Liver (tissue), 3 donors: ENCODE measurements at regions not wholly inside any gene's neighbourhood (a gene's known extent, or its start where the extent isn't known, plus 50 kb on each side); places are given as distances from the start of the nearest gene placed in this dataset.

Source experiments
- FOXA1 ChIP-seq: IDR thresholded peaks from 2 replicates; pipeline ENCODE4 v1.6.1; 2016; ENCODE audit warnings: antibody characterized with exemption
- HNF4A ChIP-seq, 2 donors: conservative IDR thresholded peaks; 2 replicates each; pipeline ENCODE4 v1.6.1; 2016; ENCODE audit warnings: antibody characterized with exemption in 2 of 2, mild to moderate bottlenecking in 2 of 2
- HNF4G ChIP-seq: IDR thresholded peaks from 2 replicates; pipeline ENCODE4 v1.6.1; 2016; ENCODE audit warnings: antibody characterized with exemption
- JUND ChIP-seq, 2 donors: IDR thresholded peaks; 2 replicates each; pipeline ENCODE4 v1.6.1; 2016; ENCODE audit warnings: antibody characterized with exemption in 2 of 2
- RAD21 ChIP-seq, 2 donors: IDR thresholded peaks; 2 replicates each; pipeline ENCODE4 v1.6.1; 2016; ENCODE audit warnings: antibody characterized with exemption in 2 of 2, mild to moderate bottlenecking in 2 of 2
- SP1 ChIP-seq: IDR thresholded peaks from 2 replicates; pipeline ENCODE4 v1.6.1; 2018; ENCODE audit warnings: antibody characterized with exemption, mild to moderate bottlenecking
- TAF1 ChIP-seq: conservative IDR thresholded peaks from 2 replicates; pipeline ENCODE4 v1.6.1; 2016; ENCODE audit warnings: antibody characterized with exemption, mild to moderate bottlenecking
- TF ChIP-seq, protein P1 (sequence below): fragments of 150-350 bp; IDR thresholded peaks from 2 replicates; pipeline ENCODE4 v1.5.1; 2017; ENCODE audit warnings: improper control_type of control experiment, low read depth, low read length; ENCODE audit not compliant: missing input control
- TF ChIP-seq, protein P2 (sequence below): IDR thresholded peaks from 2 replicates; pipeline ENCODE4 v1.6.1; 2016; ENCODE audit warnings: antibody characterized with exemption, mild to moderate bottlenecking
- TF ChIP-seq, protein P3 (sequence below): IDR thresholded peaks from 2 replicates; pipeline ENCODE4 v1.6.1; 2016; ENCODE audit warnings: antibody characterized with exemption
- TF ChIP-seq, protein P4 (sequence below): IDR thresholded peaks from 2 replicates; pipeline ENCODE4 v1.6.1; 2016; ENCODE audit warnings: antibody characterized with exemption
- donor health status: healthy.
- donor health status: healthy.

DNA sequence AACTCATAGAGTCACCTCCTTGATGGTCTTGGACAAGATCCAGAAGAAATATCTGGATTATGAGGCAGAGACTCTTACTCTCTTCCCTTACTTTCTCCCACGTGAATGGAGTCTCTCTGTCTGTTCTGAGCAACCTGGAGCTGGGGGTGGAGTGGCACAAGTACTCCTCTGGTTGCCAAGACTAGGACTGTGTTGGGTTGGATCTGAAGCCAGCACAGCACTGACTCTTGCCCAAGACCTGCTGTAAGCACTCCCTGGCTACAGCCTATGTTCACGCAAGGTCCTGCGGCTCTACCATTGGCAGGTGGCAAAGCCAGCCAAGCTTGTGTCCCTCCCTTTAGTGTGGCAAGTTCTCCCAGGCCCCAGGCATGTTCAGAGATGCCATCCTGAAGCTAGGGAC, 488.2 kb upstream of the NRG3 start:
- TF ChIP-seq, protein P1, sequence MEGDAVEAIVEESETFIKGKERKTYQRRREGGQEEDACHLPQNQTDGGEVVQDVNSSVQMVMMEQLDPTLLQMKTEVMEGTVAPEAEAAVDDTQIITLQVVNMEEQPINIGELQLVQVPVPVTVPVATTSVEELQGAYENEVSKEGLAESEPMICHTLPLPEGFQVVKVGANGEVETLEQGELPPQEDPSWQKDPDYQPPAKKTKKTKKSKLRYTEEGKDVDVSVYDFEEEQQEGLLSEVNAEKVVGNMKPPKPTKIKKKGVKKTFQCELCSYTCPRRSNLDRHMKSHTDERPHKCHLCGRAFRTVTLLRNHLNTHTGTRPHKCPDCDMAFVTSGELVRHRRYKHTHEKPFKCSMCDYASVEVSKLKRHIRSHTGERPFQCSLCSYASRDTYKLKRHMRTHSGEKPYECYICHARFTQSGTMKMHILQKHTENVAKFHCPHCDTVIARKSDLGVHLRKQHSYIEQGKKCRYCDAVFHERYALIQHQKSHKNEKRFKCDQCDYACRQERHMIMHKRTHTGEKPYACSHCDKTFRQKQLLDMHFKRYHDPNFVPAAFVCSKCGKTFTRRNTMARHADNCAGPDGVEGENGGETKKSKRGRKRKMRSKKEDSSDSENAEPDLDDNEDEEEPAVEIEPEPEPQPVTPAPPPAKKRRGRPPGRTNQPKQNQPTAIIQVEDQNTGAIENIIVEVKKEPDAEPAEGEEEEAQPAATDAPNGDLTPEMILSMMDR, result no peak
- TF ChIP-seq JUND (IDR thresholded peaks at IDR 0.05) (no peak), TAF1 (no peak), HNF4G (no peak), SP1 (no peak), HNF4A (conservative IDR thresholded peaks at IDR 0.05) (no peak), RAD21 (IDR thresholded peaks at IDR 0.05) (no peak), FOXA1 (no peak)
- TF ChIP-seq, protein P2, sequence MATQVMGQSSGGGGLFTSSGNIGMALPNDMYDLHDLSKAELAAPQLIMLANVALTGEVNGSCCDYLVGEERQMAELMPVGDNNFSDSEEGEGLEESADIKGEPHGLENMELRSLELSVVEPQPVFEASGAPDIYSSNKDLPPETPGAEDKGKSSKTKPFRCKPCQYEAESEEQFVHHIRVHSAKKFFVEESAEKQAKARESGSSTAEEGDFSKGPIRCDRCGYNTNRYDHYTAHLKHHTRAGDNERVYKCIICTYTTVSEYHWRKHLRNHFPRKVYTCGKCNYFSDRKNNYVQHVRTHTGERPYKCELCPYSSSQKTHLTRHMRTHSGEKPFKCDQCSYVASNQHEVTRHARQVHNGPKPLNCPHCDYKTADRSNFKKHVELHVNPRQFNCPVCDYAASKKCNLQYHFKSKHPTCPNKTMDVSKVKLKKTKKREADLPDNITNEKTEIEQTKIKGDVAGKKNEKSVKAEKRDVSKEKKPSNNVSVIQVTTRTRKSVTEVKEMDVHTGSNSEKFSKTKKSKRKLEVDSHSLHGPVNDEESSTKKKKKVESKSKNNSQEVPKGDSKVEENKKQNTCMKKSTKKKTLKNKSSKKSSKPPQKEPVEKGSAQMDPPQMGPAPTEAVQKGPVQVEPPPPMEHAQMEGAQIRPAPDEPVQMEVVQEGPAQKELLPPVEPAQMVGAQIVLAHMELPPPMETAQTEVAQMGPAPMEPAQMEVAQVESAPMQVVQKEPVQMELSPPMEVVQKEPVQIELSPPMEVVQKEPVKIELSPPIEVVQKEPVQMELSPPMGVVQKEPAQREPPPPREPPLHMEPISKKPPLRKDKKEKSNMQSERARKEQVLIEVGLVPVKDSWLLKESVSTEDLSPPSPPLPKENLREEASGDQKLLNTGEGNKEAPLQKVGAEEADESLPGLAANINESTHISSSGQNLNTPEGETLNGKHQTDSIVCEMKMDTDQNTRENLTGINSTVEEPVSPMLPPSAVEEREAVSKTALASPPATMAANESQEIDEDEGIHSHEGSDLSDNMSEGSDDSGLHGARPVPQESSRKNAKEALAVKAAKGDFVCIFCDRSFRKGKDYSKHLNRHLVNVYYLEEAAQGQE, result no peak
- TF ChIP-seq, protein P3, sequence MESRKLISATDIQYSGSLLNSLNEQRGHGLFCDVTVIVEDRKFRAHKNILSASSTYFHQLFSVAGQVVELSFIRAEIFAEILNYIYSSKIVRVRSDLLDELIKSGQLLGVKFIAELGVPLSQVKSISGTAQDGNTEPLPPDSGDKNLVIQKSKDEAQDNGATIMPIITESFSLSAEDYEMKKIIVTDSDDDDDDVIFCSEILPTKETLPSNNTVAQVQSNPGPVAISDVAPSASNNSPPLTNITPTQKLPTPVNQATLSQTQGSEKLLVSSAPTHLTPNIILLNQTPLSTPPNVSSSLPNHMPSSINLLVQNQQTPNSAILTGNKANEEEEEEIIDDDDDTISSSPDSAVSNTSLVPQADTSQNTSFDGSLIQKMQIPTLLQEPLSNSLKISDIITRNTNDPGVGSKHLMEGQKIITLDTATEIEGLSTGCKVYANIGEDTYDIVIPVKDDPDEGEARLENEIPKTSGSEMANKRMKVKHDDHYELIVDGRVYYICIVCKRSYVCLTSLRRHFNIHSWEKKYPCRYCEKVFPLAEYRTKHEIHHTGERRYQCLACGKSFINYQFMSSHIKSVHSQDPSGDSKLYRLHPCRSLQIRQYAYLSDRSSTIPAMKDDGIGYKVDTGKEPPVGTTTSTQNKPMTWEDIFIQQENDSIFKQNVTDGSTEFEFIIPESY, result no peak
- TF ChIP-seq, protein P4, sequence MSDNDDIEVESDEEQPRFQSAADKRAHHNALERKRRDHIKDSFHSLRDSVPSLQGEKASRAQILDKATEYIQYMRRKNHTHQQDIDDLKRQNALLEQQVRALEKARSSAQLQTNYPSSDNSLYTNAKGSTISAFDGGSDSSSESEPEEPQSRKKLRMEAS, result no peak
